A549 (cell line): ENCODE measurements at regions not wholly inside any gene's neighbourhood (a gene's known extent, or its start where the extent isn't known, plus 50 kb on each side); places are given as distances from the start of the nearest gene placed in this dataset.

ENCODE experiments used
- ATAC-seq, 2 experiments: fragments of 200-7000 bp in 1 of 2; fragments of >200 bp in 1 of 2; cut with Nextera tagmentation in 1 of 2; cut with Tn5 transposase in 1 of 2; 3 replicates each; pipeline versions ENCODE4 v1.8.0 to v1.9.1; 2018 to 2020; ENCODE audit warnings: mild to moderate bottlenecking in 1 of 2, moderate library complexity in 1 of 2
- CTCF ChIA-PET: fragments of 300-600 bp; sonication (Branson Sonifier 250); formaldehyde crosslinking; extraction: SDS; loops from one replicate; lab custom pipeline; 2021; ENCODE audit warnings: antibody characterized with exemption, inconsistent platforms; lab: Yijun Ruan, JAX
- POLR2A ChIA-PET: fragments of 350-600 bp; formaldehyde crosslinking; extraction: SDS; loops from one replicate; lab custom pipeline; 2021; ENCODE audit warnings: antibody characterized with exemption, inconsistent platforms; lab: Yijun Ruan, JAX
- DNase-seq, 2 experiments: peaks; one replicate each; pipeline versions ENCODE4 v3.0.0 to v3.0.0-alpha.2; 2011 to 2016; ENCODE audit warnings: low read depth in 1 of 2, low spot score in 1 of 2
- FAIRE-seq: peaks from 2 replicates; lab custom pipeline; 2011; peaks lifted over from hg19 to GRCh38; lab: Jason Lieb, UNC
- H3K27ac ChIP-seq, 2 experiments: fragments of >200 bp; sonication (Bioruptor Twin); formaldehyde crosslinking; 3 replicates each; pipeline ENCODE4 v1.5.1; 2016 to 2017
- H3K4me1 ChIP-seq: fragments of >200 bp; sonication (Bioruptor Twin); formaldehyde crosslinking; 3 replicates; pipeline ENCODE4 v1.6.1; 2016
- H3K4me2 ChIP-seq: fragments of >200 bp; sonication (Bioruptor Twin); formaldehyde crosslinking; 3 replicates; pipeline ENCODE4 v1.6.1; 2016
- H3K4me3 ChIP-seq: fragments of >200 bp; sonication (Bioruptor Twin); formaldehyde crosslinking; 3 replicates; pipeline ENCODE4 v1.5.1; 2016
- H3K9me3 ChIP-seq: fragments of >200 bp; sonication (Bioruptor Twin); formaldehyde crosslinking; 3 replicates; pipeline ENCODE4 v1.6.1; 2016
- BHLHE40 ChIP-seq: IDR thresholded peaks from 2 replicates; pipeline ENCODE4 v1.6.1; 2012; ENCODE audit warnings: low read depth, low read length, inconsistent platforms
- CBX8 ChIP-seq: fragments of 200-600 bp; sonication (generic); IDR thresholded peaks from 2 replicates; pipeline ENCODE4 v1.6.1; 2016
- CHD2 ChIP-seq: fragments of 150-350 bp; IDR thresholded peaks from 2 replicates; pipeline ENCODE4 v1.6.1; 2014; ENCODE audit warnings: low read length; ENCODE audit not compliant: partially characterized antibody
- CHD4 ChIP-seq: fragments of 200-600 bp; sonication (generic); IDR thresholded peaks from 2 replicates; pipeline ENCODE4 v1.6.1; 2016; ENCODE audit warnings: antibody characterized with exemption, mild to moderate bottlenecking, borderline replicate concordance
- CTCF ChIP-seq: fragments of >200 bp; sonication (Bioruptor Twin); formaldehyde crosslinking; IDR thresholded peaks from 3 replicates; pipeline ENCODE4 v1.5.1; 2016
- EHMT2 ChIP-seq: fragments of 200-600 bp; sonication (generic); IDR thresholded peaks from 2 replicates; pipeline ENCODE4 v1.6.1; 2016; ENCODE audit warnings: antibody characterized with exemption, low read depth, mild to moderate bottlenecking, moderate library complexity
- HEYL ChIP-seq: fragments of 250-450 bp; sonication (Bioruptor Pico); IDR thresholded peaks from 2 replicates; pipeline ENCODE4 v1.8.0; 2021; ENCODE audit warnings: mild to moderate bottlenecking, moderate library complexity
- MAFK ChIP-seq: fragments of 450-650 bp; IDR thresholded peaks from 2 replicates; pipeline ENCODE4 v1.6.1; 2014; ENCODE audit not compliant: partially characterized antibody
- NR3C1 ChIP-seq: fragments of >200 bp; sonication (Bioruptor Twin); formaldehyde crosslinking; IDR thresholded peaks from 3 replicates; pipeline ENCODE4 v1.6.1; 2017
- POLR2A ChIP-seq: IDR thresholded peaks from 2 replicates; pipeline ENCODE4 v1.6.1; 2012; ENCODE audit warnings: mild to moderate bottlenecking, low read length
- RFX5 ChIP-seq: fragments of 450-650 bp; IDR thresholded peaks from 2 replicates; pipeline ENCODE4 v1.7.1; 2014; ENCODE audit warnings: antibody characterized with exemption, mild to moderate bottlenecking, moderate library complexity
- SMC3 ChIP-seq: fragments of >200 bp; sonication (Bioruptor Twin); formaldehyde crosslinking; IDR thresholded peaks from 3 replicates; pipeline ENCODE4 v1.6.1; 2018; ENCODE audit warnings: inconsistent platforms
- SREBF2 ChIP-seq: fragments of 450-650 bp; IDR thresholded peaks from 2 replicates; pipeline ENCODE4 v1.6.1; 2014; ENCODE audit warnings: mild to moderate bottlenecking, moderate library complexity
- TFCP2L1 ChIP-seq: fragments of 250-450 bp; sonication (Bioruptor Pico); IDR thresholded peaks from 2 replicates; pipeline ENCODE4 v1.5.0; 2021; ENCODE audit warnings: mild to moderate bottlenecking
- TP53 ChIP-seq: fragments of 250-450 bp; sonication (Bioruptor Pico); IDR thresholded peaks from 2 replicates; pipeline ENCODE4 v1.5.0; 2021; ENCODE audit warnings: mild to moderate bottlenecking, moderate library complexity
- USF2 ChIP-seq: fragments of 450-650 bp; IDR thresholded peaks from 2 replicates; pipeline ENCODE4 v1.6.1; 2014; ENCODE audit warnings: antibody characterized with exemption
- ZC3H11A ChIP-seq: fragments of 450-650 bp; IDR thresholded peaks from 2 replicates; pipeline ENCODE4 v1.6.1; 2014; ENCODE audit warnings: antibody characterized with exemption, mild to moderate bottlenecking
- ZFP36 ChIP-seq: fragments of 450-650 bp; IDR thresholded peaks from 2 replicates; pipeline ENCODE4 v1.6.1; 2014; ENCODE audit warnings: borderline replicate concordance; ENCODE audit not compliant: partially characterized antibody
- ZNF302 ChIP-seq: fragments of 250-450 bp; sonication (Bioruptor Pico); IDR thresholded peaks from 2 replicates; pipeline ENCODE4 v1.9.0; 2021; ENCODE audit warnings: inconsistent platforms, mild to moderate bottlenecking, moderate library complexity
- ZSCAN20 ChIP-seq: fragments of 250-450 bp; sonication (Bioruptor Pico); IDR thresholded peaks from 2 replicates; pipeline ENCODE4 v1.8.0; 2022; ENCODE audit warnings: mild to moderate bottlenecking, moderate library complexity
- WGBS: methylation state at CpG from one replicate; pipeline ENCODE4 v1.1.6; 2017; ENCODE audit errors: missing lambda C conversion rate; 5-methylcytosine and 5-hydroxymethylcytosine counted together
- TF ChIP-seq, protein P1 (sequence below): fragments of 200-600 bp; sonication (generic); IDR thresholded peaks from 2 replicates; pipeline ENCODE4 v1.6.1; 2016; ENCODE audit warnings: antibody characterized with exemption, mild to moderate bottlenecking, moderate library complexity
- TF ChIP-seq, protein P2 (sequence below): fragments of >200 bp; sonication (Bioruptor Twin); formaldehyde crosslinking; IDR thresholded peaks from 2 replicates; pipeline ENCODE4 v1.6.1; 2016

DNA sequence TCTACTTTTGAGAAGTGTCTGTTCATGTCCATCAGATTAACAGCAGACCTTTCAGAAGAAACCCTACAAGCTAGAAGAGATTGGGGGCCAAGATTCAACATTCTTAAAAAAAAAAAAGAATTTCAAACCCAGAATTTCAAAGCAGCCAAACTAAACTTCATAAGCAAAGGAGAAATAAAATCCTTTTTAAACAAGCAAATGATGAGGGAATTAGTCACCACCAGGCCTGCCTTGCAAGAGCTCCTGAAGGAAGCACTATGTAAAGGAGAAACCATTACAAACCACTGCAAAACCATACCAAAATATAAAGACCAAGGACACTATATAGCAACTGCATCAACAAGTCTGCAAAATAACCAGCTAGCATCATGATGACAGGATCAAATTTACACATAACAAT is 124.6 kb upstream of the PDE4D start (continued):
- TF ChIP-seq, protein P1, sequence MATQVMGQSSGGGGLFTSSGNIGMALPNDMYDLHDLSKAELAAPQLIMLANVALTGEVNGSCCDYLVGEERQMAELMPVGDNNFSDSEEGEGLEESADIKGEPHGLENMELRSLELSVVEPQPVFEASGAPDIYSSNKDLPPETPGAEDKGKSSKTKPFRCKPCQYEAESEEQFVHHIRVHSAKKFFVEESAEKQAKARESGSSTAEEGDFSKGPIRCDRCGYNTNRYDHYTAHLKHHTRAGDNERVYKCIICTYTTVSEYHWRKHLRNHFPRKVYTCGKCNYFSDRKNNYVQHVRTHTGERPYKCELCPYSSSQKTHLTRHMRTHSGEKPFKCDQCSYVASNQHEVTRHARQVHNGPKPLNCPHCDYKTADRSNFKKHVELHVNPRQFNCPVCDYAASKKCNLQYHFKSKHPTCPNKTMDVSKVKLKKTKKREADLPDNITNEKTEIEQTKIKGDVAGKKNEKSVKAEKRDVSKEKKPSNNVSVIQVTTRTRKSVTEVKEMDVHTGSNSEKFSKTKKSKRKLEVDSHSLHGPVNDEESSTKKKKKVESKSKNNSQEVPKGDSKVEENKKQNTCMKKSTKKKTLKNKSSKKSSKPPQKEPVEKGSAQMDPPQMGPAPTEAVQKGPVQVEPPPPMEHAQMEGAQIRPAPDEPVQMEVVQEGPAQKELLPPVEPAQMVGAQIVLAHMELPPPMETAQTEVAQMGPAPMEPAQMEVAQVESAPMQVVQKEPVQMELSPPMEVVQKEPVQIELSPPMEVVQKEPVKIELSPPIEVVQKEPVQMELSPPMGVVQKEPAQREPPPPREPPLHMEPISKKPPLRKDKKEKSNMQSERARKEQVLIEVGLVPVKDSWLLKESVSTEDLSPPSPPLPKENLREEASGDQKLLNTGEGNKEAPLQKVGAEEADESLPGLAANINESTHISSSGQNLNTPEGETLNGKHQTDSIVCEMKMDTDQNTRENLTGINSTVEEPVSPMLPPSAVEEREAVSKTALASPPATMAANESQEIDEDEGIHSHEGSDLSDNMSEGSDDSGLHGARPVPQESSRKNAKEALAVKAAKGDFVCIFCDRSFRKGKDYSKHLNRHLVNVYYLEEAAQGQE = no peak
- TF ChIP-seq, all 56 proteins: peak for 0

DNA sequence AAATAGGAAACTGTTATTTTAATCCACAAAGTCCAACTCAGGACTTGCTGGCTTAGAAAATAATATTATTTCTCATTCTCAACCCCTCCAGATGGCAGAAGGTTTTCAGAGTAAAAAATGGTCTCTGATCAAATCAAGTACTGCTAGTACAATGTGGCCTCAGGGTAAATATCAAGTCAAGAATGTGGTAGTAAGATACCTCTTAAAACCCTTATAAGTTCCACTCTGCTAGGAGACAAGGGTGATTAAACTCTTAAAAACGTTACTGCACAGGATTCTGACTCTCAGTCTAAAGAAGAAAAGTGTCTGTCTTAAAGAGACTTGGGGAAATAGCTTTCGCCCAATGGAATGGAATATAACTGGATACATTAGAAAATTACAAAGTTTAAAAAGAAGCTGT is 120.8 kb upstream of the PDE4D start:
- Histone ChIP-seq H3K9me3 (0 out of 3 replicates have a peak, but pooled peaks cover 6% of the 10 kb centered on the region), H3K4me3 (no peak overlapping the region), H3K4me2 (no peak overlapping the region), H3K27ac (no peak overlapping the region), H3K4me1 (no peaks in the 10 kb centered on the region)
- FAIRE-seq = no peak
- POLR2A ChIA-PET = no interaction called here
- no peak for DNase-seq
- TF ChIP-seq HEYL (no peak), CBX8 (no peak)
- no peak for ATAC-seq
- CTCF ChIA-PET = no interaction called here
- 38% methylated on average over 2 of the region's 2 CpGs for WGBS

DNA sequence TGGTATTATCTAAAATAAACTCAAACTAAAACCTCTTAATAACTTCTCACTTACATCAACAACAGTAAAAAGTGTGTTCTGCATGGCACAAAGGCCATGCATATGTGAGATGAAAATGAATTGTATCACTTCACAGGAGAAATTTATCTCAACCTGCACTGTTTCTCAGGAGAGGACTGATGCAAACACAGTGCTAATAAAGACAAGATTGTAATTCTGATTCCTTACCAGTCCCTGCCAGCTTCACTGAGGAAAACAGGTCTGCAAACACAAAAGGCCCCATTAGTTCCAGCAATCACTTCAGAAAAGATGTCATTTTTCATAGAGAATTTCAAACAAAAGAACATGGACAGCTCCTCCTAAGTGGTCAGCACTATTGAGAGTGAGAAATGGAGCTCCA is 117.3 kb upstream of the PDE4D start:
- H3K27ac ChIP-seq = no peak overlapping the region
- DNase-seq (no peak), FAIRE-seq (no peak), ATAC-seq (no peak)
- H3K4me1 ChIP-seq = no peaks in the 10 kb centered on the region
- ChIA-PET POLR2A (no interaction called here), CTCF (no interaction called here)
- no peak overlapping the region for H3K4me2 ChIP-seq
- no peaks in the 10 kb centered on the region for H3K9me3 ChIP-seq
- no peak for TF ChIP-seq ZNF302 (CRISPR knock-in tag)
- TF ChIP-seq POLR2A = no peak
- no peak for TF ChIP-seq CBX8
- TF ChIP-seq EHMT2 = no peak
- no peak for TF ChIP-seq RFX5
- H3K4me3 ChIP-seq = no peak overlapping the region

GRCh38 chr5:60010328-60010727 is 116.8 kb upstream of the PDE4D start:
- H3K4me3 ChIP-seq = no peak overlapping the region
- no peak overlapping the region for H3K27ac ChIP-seq
- TF ChIP-seq CHD2 = no peak
- TF ChIP-seq USF2 = no peak
- no peak for TF ChIP-seq SMC3
- no peak for TF ChIP-seq MAFK
- TF ChIP-seq ZC3H11A = no peak
- no peak for TF ChIP-seq CHD4
- TF ChIP-seq TFCP2L1 (CRISPR knock-in tag) = no peak
- TF ChIP-seq NR3C1 = no peak
- TF ChIP-seq HEYL = no peak
- TF ChIP-seq SREBF2 = no peak
- TF ChIP-seq, protein P1 = no peak
- TF ChIP-seq ZFP36 = no peak
- TF ChIP-seq, protein P2, sequence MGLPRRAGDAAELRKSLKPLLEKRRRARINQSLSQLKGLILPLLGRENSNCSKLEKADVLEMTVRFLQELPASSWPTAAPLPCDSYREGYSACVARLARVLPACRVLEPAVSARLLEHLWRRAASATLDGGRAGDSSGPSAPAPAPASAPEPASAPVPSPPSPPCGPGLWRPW = no peak
- TF ChIP-seq POLR2A = no peak
- no peak for TF ChIP-seq CTCF
- no peak for TF ChIP-seq BHLHE40
- TF ChIP-seq TP53 (CRISPR knock-in tag) = no peak
- no peak for TF ChIP-seq ZSCAN20 (CRISPR knock-in tag)
- POLR2A ChIA-PET = no interaction called here
- DNase-seq = peak in 1 of 2 experiments; percentile 7
- CTCF ChIA-PET = no interaction called here
- peak; percentile 68 to 76; a peak in 4 of 6 replicates for ATAC-seq
- no peak for FAIRE-seq
- no peaks in the 10 kb centered on the region for H3K4me1 ChIP-seq
- no peak overlapping the region for H3K4me2 ChIP-seq
- WGBS = 6% methylated on average over 1 of the region's 1 CpG
- H3K9me3 ChIP-seq = no peaks in the 10 kb centered on the region
